NCI-H146 treated with DMSO at 0.1 percent for 48 hours (cell line): ENCODE measurements at regions not wholly inside any gene's neighbourhood (a gene's known extent, or its start where the extent isn't known, plus 50 kb on each side); places are given as distances from the start of the nearest gene placed in this dataset.

Experiments used
- DNase-seq: peaks from one replicate; lab custom pipeline; 2025; ENCODE audit not compliant: unreplicated experiment; lab: John Stamatoyannopoulos, UW

GRCh38 chr1:83104558-83104957 is 894.4 kb downstream of the TTLL7 start:
- DNase-seq, result no peak

- no peak for DNase-seq
Observed at GRCh38 chr1:83103341-83103740, 895.6 kb downstream of the TTLL7 start.

- DNase-seq, result peak; percentile 93
Observed at GRCh38 chr1:83102630-83103071, 896.3 kb downstream of the TTLL7 start.

GRCh38 chr1:83101406-83101805 is 897.5 kb downstream of the TTLL7 start:
- no peak for DNase-seq

- DNase-seq, result no peak
Observed at GRCh38 chr1:83100133-83100532, 898.8 kb downstream of the TTLL7 start.

- DNase-seq, result no peak
Observed at GRCh38 chr1:83098791-83099190, 900.1 kb downstream of the TTLL7 start.

- no peak for DNase-seq
Observed at GRCh38 chr1:83098131-83098530, 900.8 kb downstream of the TTLL7 start.

- DNase-seq, result no peak
Observed at GRCh38 chr1:83097715-83098114, 901.2 kb downstream of the TTLL7 start.

- DNase-seq, result no peak
Observed at GRCh38 chr1:83095570-83095969, 903.4 kb downstream of the TTLL7 start.

GRCh38 chr1:83090195-83090594 is 908.7 kb downstream of the TTLL7 start:
- no peak for DNase-seq

- DNase-seq, result no peak
Observed at GRCh38 chr1:83087851-83088250, 911.1 kb downstream of the TTLL7 start.

- no peak for DNase-seq
Observed at GRCh38 chr1:83086986-83087512, 911.9 kb downstream of the TTLL7 start.

- no peak for DNase-seq
Observed at GRCh38 chr1:83086346-83086745, 912.6 kb downstream of the TTLL7 start.

- no peak for DNase-seq
Observed at GRCh38 chr1:83083589-83084224, 915.2 kb downstream of the TTLL7 start.

GRCh38 chr1:83077411-83077810 is 921.5 kb downstream of the TTLL7 start:
- no peak for DNase-seq

GRCh38 chr1:83075107-83075506 is 923.8 kb downstream of the TTLL7 start:
- no peak for DNase-seq

GRCh38 chr1:83067954-83068353 is 931.0 kb downstream of the TTLL7 start:
- no peak for DNase-seq

GRCh38 chr1:83065952-83066727 is 932.8 kb downstream of the TTLL7 start:
- DNase-seq, result no peak

GRCh38 chr1:83064589-83065242 is 934.2 kb downstream of the TTLL7 start:
- no peak for DNase-seq

GRCh38 chr1:83060651-83061390 is 938.1 kb downstream of the TTLL7 start:
- DNase-seq, result no peak

GRCh38 chr1:83060221-83060620 is 938.7 kb downstream of the TTLL7 start:
- no peak for DNase-seq
